HEK293 (cell line): ENCODE measurements at regions not wholly inside any gene's neighbourhood (a gene's known extent, or its start where the extent isn't known, plus 50 kb on each side); places are given as distances from the start of the nearest gene placed in this dataset.
"Not testable (repeated sequence)": the region's sequence is repeated elsewhere in the genome, so short reads cannot be mapped to it uniquely, and the experiment has no call there.

Experiments used
- CTCF ChIA-PET: fragments of 350-600 bp; formaldehyde crosslinking; extraction: SDS; loops from one replicate; lab custom pipeline; 2021; ENCODE audit warnings: antibody characterized with exemption; lab: Yijun Ruan, JAX
- POLR2A ChIA-PET: fragments of 300-600 bp; formaldehyde crosslinking; extraction: SDS; loops from one replicate; lab custom pipeline; 2020; ENCODE audit warnings: antibody characterized with exemption, inconsistent platforms; lab: Yijun Ruan, JAX
- H3K27ac ChIP-seq: fragments of 200-500 bp; sonication (Bioruptor generic); 2 replicates; pipeline ENCODE4 v1.5.1; 2014; ENCODE audit warnings: low read depth, low read length, control low read depth, inconsistent platforms; ENCODE audit errors: extremely low read depth
- H3K36me3 ChIP-seq, 2 experiments: fragments of 200-500 bp in 1 of 2; sonication (Bioruptor generic) in 1 of 2; 1 replicate in 1 of 2; 2 replicates in 1 of 2; pipeline ENCODE4 v1.5.1; 2014 to 2017; ENCODE audit warnings: inconsistent platforms in 2 of 2, low read length in 2 of 2; ENCODE audit not compliant: control insufficient read depth in 2 of 2, insufficient read depth in 1 of 2
- H3K4me1 ChIP-seq: fragments of 200-500 bp; sonication (Bioruptor generic); 2 replicates; pipeline ENCODE4 v1.5.1; 2014; ENCODE audit warnings: mild to moderate bottlenecking, low read length, inconsistent platforms; ENCODE audit not compliant: control insufficient read depth, insufficient read depth
- H3K4me3 ChIP-seq: 2 replicates; pipeline ENCODE4 v1.5.1; 2011; ENCODE audit warnings: low read depth, mild to moderate bottlenecking, control low read depth, low read length, moderate library complexity
- H3K9me3 ChIP-seq: fragments of 200-500 bp; sonication (Bioruptor generic); 2 replicates; pipeline ENCODE4 v1.5.1; 2014; ENCODE audit warnings: low read depth, low read length, inconsistent platforms; ENCODE audit not compliant: control insufficient read depth, insufficient read depth
- BCL11A ChIP-seq: fragments of 450-650 bp; formaldehyde crosslinking; IDR thresholded peaks from 2 replicates; pipeline ENCODE4 v1.5.1; 2016; ENCODE audit warnings: low read depth, missing biosample characterization, missing genetic modification characterization
- GLIS1 ChIP-seq: fragments of 450-650 bp; formaldehyde crosslinking; IDR thresholded peaks from 2 replicates; pipeline ENCODE4 v1.5.1; 2016; ENCODE audit warnings: missing biosample characterization, missing genetic modification characterization
- HIC1 ChIP-seq: fragments of 450-650 bp; formaldehyde crosslinking; IDR thresholded peaks from 2 replicates; pipeline ENCODE4 v1.5.1; 2016; ENCODE audit warnings: missing biosample characterization, missing genetic modification characterization
- HOXD13 ChIP-seq: sonication (generic); formaldehyde crosslinking; IDR thresholded peaks from 2 replicates; pipeline ENCODE4 v1.8.0; 2022; ENCODE audit warnings: missing genetic modification reagents, borderline replicate concordance
- KLF9 ChIP-seq: fragments of 450-650 bp; formaldehyde crosslinking; IDR thresholded peaks from 2 replicates; pipeline ENCODE4 v1.5.1; 2016; ENCODE audit warnings: missing biosample characterization, missing genetic modification characterization, low read depth
- MEIS1 ChIP-seq: sonication (generic); formaldehyde crosslinking; IDR thresholded peaks from 2 replicates; pipeline ENCODE4 v1.8.1; 2022; ENCODE audit warnings: missing genetic modification reagents, mild to moderate bottlenecking, borderline replicate concordance
- SETDB1 ChIP-seq: IDR thresholded peaks from one replicate; pipeline ENCODE4 v1.6.1; 2017; ENCODE audit warnings: mild to moderate bottlenecking, low read length, moderate library complexity, mixed read lengths; ENCODE audit not compliant: insufficient read length
- YY1 ChIP-seq: fragments of 450-650 bp; formaldehyde crosslinking; IDR thresholded peaks from 2 replicates; pipeline ENCODE4 v1.5.1; 2018; ENCODE audit warnings: missing biosample characterization, missing genetic modification characterization
- ZNF114 ChIP-seq: fragments of 450-650 bp; formaldehyde crosslinking; IDR thresholded peaks from 2 replicates; pipeline ENCODE4 v1.5.0; 2017; ENCODE audit warnings: missing biosample characterization, missing genetic modification characterization
- ZNF155 ChIP-seq: fragments of 450-650 bp; formaldehyde crosslinking; IDR thresholded peaks from 2 replicates; pipeline ENCODE4 v1.5.1; 2016; ENCODE audit warnings: missing biosample characterization, missing genetic modification characterization
- ZNF211 ChIP-seq: fragments of 450-650 bp; formaldehyde crosslinking; IDR thresholded peaks from 2 replicates; pipeline ENCODE4 v1.5.1; 2016; ENCODE audit warnings: low read depth, missing biosample characterization, missing genetic modification characterization
- ZNF248 ChIP-seq: fragments of 450-650 bp; formaldehyde crosslinking; IDR thresholded peaks from 2 replicates; pipeline ENCODE4 v1.5.1; 2017; ENCODE audit warnings: missing biosample characterization, missing genetic modification characterization
- ZNF362 ChIP-seq: fragments of 450-650 bp; formaldehyde crosslinking; IDR thresholded peaks from 2 replicates; pipeline ENCODE4 v1.5.1; 2016; ENCODE audit warnings: missing biosample characterization, missing genetic modification characterization
- ZNF558 ChIP-seq: fragments of 450-650 bp; formaldehyde crosslinking; IDR thresholded peaks from 2 replicates; pipeline ENCODE4 v1.5.1; 2016; ENCODE audit warnings: missing biosample characterization, missing genetic modification characterization
- ZNF626 ChIP-seq: fragments of 450-650 bp; sonication (Bioruptor Pico); formaldehyde crosslinking; IDR thresholded peaks from 2 replicates; pipeline ENCODE4 v1.5.1; 2018; ENCODE audit warnings: missing biosample characterization, missing genetic modification characterization, inconsistent platforms
- ZNF830 ChIP-seq: fragments of 450-650 bp; IDR thresholded peaks from 2 replicates; pipeline ENCODE4 v1.5.0; 2018; ENCODE audit warnings: missing biosample characterization, missing genetic modification characterization, low read depth, mild to moderate bottlenecking, moderate library complexity
- ZNF843 ChIP-seq: fragments of 450-650 bp; formaldehyde crosslinking; IDR thresholded peaks from 2 replicates; pipeline ENCODE4 v1.5.1; 2016; ENCODE audit warnings: missing biosample characterization, missing genetic modification characterization
- ZSCAN16 ChIP-seq: fragments of 450-650 bp; formaldehyde crosslinking; IDR thresholded peaks from 2 replicates; pipeline ENCODE4 v1.5.1; 2016; ENCODE audit warnings: missing biosample characterization, missing genetic modification characterization

- Histone ChIP-seq H3K4me3 (no peak overlapping the region), H3K4me1 (no peaks in the 10 kb centered on the region), H3K36me3 (no peaks in the 10 kb centered on the region), H3K27ac (no peak overlapping the region), H3K9me3 (no peaks in the 10 kb centered on the region)
- POLR2A ChIA-PET: no interaction called here
- TF ChIP-seq ZNF626 (tag by site-specific recombination) (no peak), ZNF558 (tag by site-specific recombination) (peak; percentile 57; the same call in 1 of the 2 replicates), ZNF155 (no peak), BCL11A (no peak)
- CTCF ChIA-PET: interaction anchor here (0.8 kb wide), 1 partner anchor 740 kb away, joined by 4 read pairs; no protein-coding TSS in a partner anchor
These were observed 74.4 kb downstream of the ACKR3 start for GRCh38 chr2:236644067-236644466.

GRCh38 chr2:236644502-236644911 lies 74.9 kb downstream of the ACKR3 start:
- no peak overlapping the region for H3K4me3 ChIP-seq
- CTCF ChIA-PET: no interaction called here
- POLR2A ChIA-PET: no interaction called here
- no peak overlapping the region for H3K27ac ChIP-seq
- no peaks in the 10 kb centered on the region for H3K9me3 ChIP-seq
- no peaks in the 10 kb centered on the region for H3K36me3 ChIP-seq
- H3K4me1 ChIP-seq: no peaks in the 10 kb centered on the region
- TF ChIP-seq MEIS1 (CRISPR knock-in tag) (no peak), GLIS1 (tag by site-specific recombination) (peak; percentile 67)

- H3K36me3 ChIP-seq, POLR2A ChIA-PET, H3K27ac ChIP-seq, H3K4me3 ChIP-seq, CTCF ChIA-PET, H3K9me3 ChIP-seq, H3K4me1 ChIP-seq: not testable (repeated sequence)
These were observed 75.5 kb downstream of the ACKR3 start for GRCh38 chr2:236645141-236645540.

GRCh38 chr2:236646441-236646840 lies 76.8 kb downstream of the ACKR3 start:
- CTCF ChIA-PET: interaction anchor here (0.5 to 0.9 kb wide), 2 partner anchors 11 to 84 kb away, joined by 3 to 6 read pairs; no protein-coding TSS in a partner anchor
- POLR2A ChIA-PET: no interaction called here

More at GRCh38 chr2:236646441-236646840, 76.8 kb downstream of the ACKR3 start:
- TF ChIP-seq ZNF362 (no peak), ZNF114 (tag by site-specific recombination) (no peak), ZNF830 (tag by site-specific recombination) (no peak), HOXD13 (no peak), SETDB1 (no peak), YY1 (tag by site-specific recombination) (no peak), ZNF211 (tag by site-specific recombination) (no peak), HIC1 (no peak), KLF9 (tag by site-specific recombination) (no peak), ZNF248 (no peak), ZNF843 (no peak), ZNF558 (tag by site-specific recombination) (no peak), ZSCAN16 (tag by site-specific recombination) (no peak)
- H3K4me3 ChIP-seq: no peak overlapping the region
- H3K36me3 ChIP-seq: no peaks in the 10 kb centered on the region
- H3K9me3 ChIP-seq: no peaks in the 10 kb centered on the region
- no peak overlapping the region for H3K27ac ChIP-seq
- H3K4me1 ChIP-seq: no peaks in the 10 kb centered on the region
